CD4-positive, alpha-beta T cell (primary cell): ENCODE measurements at regions not wholly inside any gene's neighbourhood (a gene's known extent, or its start where the extent isn't known, plus 50 kb on each side); places are given as distances from the start of the nearest gene placed in this dataset.

Experiments
- ATAC-seq: fragments of 200-7000 bp; cut with Tn5 transposase; one replicate; pipeline ENCODE4 v1.10.0; 2022; ENCODE audit warnings: mild to moderate bottlenecking; ENCODE audit not compliant: poor library complexity
- CTCF ChIA-PET: fragments of 350-600 bp; sonication (Branson Sonifier 250); formaldehyde crosslinking; loops from one replicate; lab custom pipeline; 2021; ENCODE audit warnings: antibody characterized with exemption, inconsistent platforms; lab: Charles Lee
- POLR2A ChIA-PET: fragments of 350-600 bp; sonication (Branson Sonifier 250); formaldehyde crosslinking; loops from one replicate; lab custom pipeline; 2021; ENCODE audit warnings: antibody characterized with exemption, inconsistent platforms; lab: Charles Lee
- DNase-seq, 14 experiments: peaks; one replicate each; pipeline ENCODE4 v3.0.0-alpha.2; 2013 to 2020; ENCODE audit warnings: mixed read lengths in 2 of 14
- H3K27ac ChIP-seq, 2 donors: one replicate each; pipeline versions ENCODE4 v1.5.1 to v1.7.0; 2013; ENCODE audit warnings: low read length in 2 of 2, low read depth in 1 of 2, mild to moderate bottlenecking in 1 of 2
- H3K27me3 ChIP-seq, 2 experiments: 1 replicate in 1 of 2; 2 replicates in 1 of 2; pipeline versions ENCODE4 v1.6.1 to v1.7.0; 2013; ENCODE audit warnings: low read length in 2 of 2, control low read depth in 1 of 2, mild to moderate bottlenecking in 1 of 2, moderate library complexity in 1 of 2; ENCODE audit not compliant: insufficient read depth in 2 of 2, control insufficient read depth in 1 of 2
- H3K36me3 ChIP-seq: one replicate; pipeline ENCODE4 v1.6.1; 2013; ENCODE audit warnings: low read length, control low read depth; ENCODE audit not compliant: insufficient read depth
- H3K4me1 ChIP-seq: one replicate; pipeline ENCODE4 v1.6.1; 2013; ENCODE audit warnings: low read length, control low read depth; ENCODE audit not compliant: insufficient read depth
- H3K4me3 ChIP-seq: one replicate; pipeline ENCODE4 v1.5.1; 2013; ENCODE audit warnings: mild to moderate bottlenecking, low read length, moderate library complexity
- H3K9me3 ChIP-seq, 2 experiments: 1 replicate in 1 of 2; 2 replicates in 1 of 2; pipeline versions ENCODE4 v1.6.1 to v1.7.0; 2013; ENCODE audit warnings: low read length in 2 of 2, mild to moderate bottlenecking in 2 of 2, control low read depth in 1 of 2, moderate library complexity in 1 of 2; ENCODE audit not compliant: control insufficient read depth in 1 of 2, insufficient read depth in 1 of 2
- H3K27ac Mint-ChIP-seq: one replicate; pipeline ENCODE4 v1.8.0; 2020; ENCODE audit warnings: mixed read lengths
- H3K27me3 Mint-ChIP-seq: one replicate; pipeline ENCODE4 v1.8.0; 2021; ENCODE audit warnings: mixed read lengths
- H3K36me3 Mint-ChIP-seq: one replicate; pipeline ENCODE4 v1.8.0; 2021; ENCODE audit warnings: low read depth, mixed read lengths
- H3K4me1 Mint-ChIP-seq: one replicate; pipeline ENCODE4 v1.8.0; 2021; ENCODE audit warnings: low read depth, mixed read lengths
- H3K4me3 Mint-ChIP-seq: one replicate; pipeline ENCODE4 v1.8.0; 2020; ENCODE audit warnings: mild to moderate bottlenecking, mixed read lengths
- H3K9me3 Mint-ChIP-seq: one replicate; pipeline ENCODE4 v1.8.0; 2020; ENCODE audit warnings: mixed read lengths
- CTCF ChIP-seq: fragments of 200-600 bp; IDR thresholded peaks from one replicate; pipeline ENCODE4 v1.8.0; 2022; ENCODE audit warnings: antibody characterized with exemption, mild to moderate bottlenecking
- intact Hi-C, 2 experiments: fragments of 100-400 bp; cut with DNase I in 1 of 2; cut with micrococcal nuclease in 1 of 2; formaldehyde crosslinking; loops; one replicate each; pipeline versions ENCODE4 v1.15.1 to v1.9.0; 2023 to 2025; cut with DNase I, micrococcal nuclease

- ATAC-seq, result no peak
- Histone ChIP-seq H3K4me1 (no peaks in the 10 kb centered on the region), H3K36me3 (no peaks in the 10 kb centered on the region), H3K4me3 (no peak overlapping the region), H3K9me3 (no peaks in the 10 kb centered on the region), H3K27me3 (no peaks in the 10 kb centered on the region), H3K27ac (no peak overlapping the region)
- intact Hi-C loops, result no loop called here
- Mint-ChIP-seq H3K27ac (no peak overlapping the region), H3K36me3 (no peaks in the 10 kb centered on the region), H3K27me3 (no peaks in the 10 kb centered on the region), H3K4me1 (no peaks in the 10 kb centered on the region), H3K4me3 (no peak overlapping the region), H3K9me3 (peaks cover 13% of the 10 kb centered on the region)
- POLR2A ChIA-PET, result no interaction called here
- DNase-seq, result no peak
- no peak for TF ChIP-seq CTCF
- CTCF ChIA-PET, result no interaction called here
These were observed 157.6 kb upstream of the CDH2 start for GRCh38 chr18:28334516-28334915.

DNA sequence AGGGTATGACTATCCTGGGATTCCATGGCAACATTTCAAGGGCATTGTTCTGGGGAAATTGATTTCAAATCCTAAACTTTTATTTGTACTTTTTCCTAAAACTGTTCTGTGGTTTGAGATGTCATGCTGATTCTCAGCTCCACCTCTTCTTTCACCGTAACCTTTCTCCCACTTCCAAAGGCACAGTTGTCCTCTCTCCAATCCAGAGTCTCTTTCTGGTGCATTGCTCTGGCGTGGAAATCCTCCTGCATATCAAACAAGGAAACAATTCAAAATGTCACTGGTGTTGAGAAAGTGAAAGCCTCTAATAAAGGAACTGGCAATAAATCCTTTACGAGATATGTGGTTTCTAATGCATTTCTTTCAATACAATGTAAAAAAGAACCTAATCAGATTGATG, 155.1 kb upstream of the CDH2 start:
- ATAC-seq (no peak), DNase-seq (no peak)
- H3K9me3 ChIP-seq, result peaks cover 0 to 4% of the 10 kb centered on the region in 2 experiments
- no peaks in the 10 kb centered on the region for H3K4me1 ChIP-seq
- no peak overlapping the region for H3K4me3 ChIP-seq
- H3K27ac ChIP-seq, result no peak overlapping the region
- ChIA-PET POLR2A (no interaction called here), CTCF (no interaction called here)
- H3K27ac Mint-ChIP-seq, result no peak overlapping the region
- no peak for TF ChIP-seq CTCF
- intact Hi-C loops, result no loop called here
- H3K36me3 ChIP-seq, result no peaks in the 10 kb centered on the region
- H3K4me1 Mint-ChIP-seq, result no peaks in the 10 kb centered on the region
- no peaks in the 10 kb centered on the region for H3K27me3 Mint-ChIP-seq
- peaks cover 7% of the 10 kb centered on the region for H3K9me3 Mint-ChIP-seq
- no peak overlapping the region for H3K4me3 Mint-ChIP-seq
- H3K27me3 ChIP-seq, result no peaks in the 10 kb centered on the region
- H3K36me3 Mint-ChIP-seq, result no peaks in the 10 kb centered on the region

DNA sequence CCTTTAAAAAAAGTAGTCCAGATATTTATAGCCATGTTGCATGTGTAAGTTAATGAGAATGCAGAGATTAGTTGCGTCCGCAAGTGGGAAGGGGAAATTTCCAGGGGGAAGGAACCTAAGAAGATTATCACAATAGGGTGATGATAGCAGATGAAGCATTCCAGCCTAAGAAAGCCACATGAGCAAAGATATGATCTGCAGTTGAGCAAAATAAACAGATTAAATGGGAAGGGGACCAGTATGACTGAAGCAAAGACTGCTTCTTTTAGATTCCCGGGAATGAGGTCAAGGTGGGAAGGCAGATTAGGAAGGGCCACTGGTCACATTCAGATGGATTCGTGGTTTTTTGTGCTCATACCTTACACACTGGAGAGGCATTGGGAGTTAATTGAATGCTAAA, 154.6 kb upstream of the CDH2 start:
- intact Hi-C loops, result no loop called here
- no peaks in the 10 kb centered on the region for H3K4me1 Mint-ChIP-seq
- ATAC-seq, result no peak
- TF ChIP-seq CTCF, result no peak
- no peaks in the 10 kb centered on the region for H3K27me3 Mint-ChIP-seq
- H3K36me3 ChIP-seq, result no peaks in the 10 kb centered on the region
- no peaks in the 10 kb centered on the region for H3K36me3 Mint-ChIP-seq
- no peak overlapping the region for H3K4me3 ChIP-seq
- POLR2A ChIA-PET, result no interaction called here
- H3K27ac ChIP-seq, result no peak overlapping the region
- no peaks in the 10 kb centered on the region for H3K4me1 ChIP-seq
- CTCF ChIA-PET, result no interaction called here
- H3K27me3 ChIP-seq, result no peaks in the 10 kb centered on the region
- no peak for DNase-seq
- H3K9me3 ChIP-seq, result peaks cover 0 to 4% of the 10 kb centered on the region in 2 experiments
- no peak overlapping the region for H3K27ac Mint-ChIP-seq
- peaks cover 7% of the 10 kb centered on the region for H3K9me3 Mint-ChIP-seq
- H3K4me3 Mint-ChIP-seq, result no peak overlapping the region
